Lower leg skin (tissue), 3 donors: ENCODE measurements at regions not wholly inside any gene's neighbourhood (a gene's known extent, or its start where the extent isn't known, plus 50 kb on each side); places are given as distances from the start of the nearest gene placed in this dataset.

Experiments used
- POLR2A ChIP-seq, 2 donors: fragments of 450-650 bp; IDR thresholded peaks; one replicate each; pipeline ENCODE4 v1.6.1; 2016 to 2017; ENCODE audit warnings: antibody characterized with exemption in 2 of 2, mild to moderate bottlenecking in 1 of 2, moderate library complexity in 1 of 2
- TF ChIP-seq, protein P1 (sequence below), 3 donors: fragments of 450-650 bp; IDR thresholded peaks; one replicate each; pipeline ENCODE4 v1.5.1; 2016; ENCODE audit warnings: antibody characterized with exemption in 3 of 3, mild to moderate bottlenecking in 3 of 3, moderate library complexity in 2 of 3

GRCh38 chr2:133927894-133928293 lies 326.0 kb upstream of the MGAT5 start:
- TF ChIP-seq, protein P1, sequence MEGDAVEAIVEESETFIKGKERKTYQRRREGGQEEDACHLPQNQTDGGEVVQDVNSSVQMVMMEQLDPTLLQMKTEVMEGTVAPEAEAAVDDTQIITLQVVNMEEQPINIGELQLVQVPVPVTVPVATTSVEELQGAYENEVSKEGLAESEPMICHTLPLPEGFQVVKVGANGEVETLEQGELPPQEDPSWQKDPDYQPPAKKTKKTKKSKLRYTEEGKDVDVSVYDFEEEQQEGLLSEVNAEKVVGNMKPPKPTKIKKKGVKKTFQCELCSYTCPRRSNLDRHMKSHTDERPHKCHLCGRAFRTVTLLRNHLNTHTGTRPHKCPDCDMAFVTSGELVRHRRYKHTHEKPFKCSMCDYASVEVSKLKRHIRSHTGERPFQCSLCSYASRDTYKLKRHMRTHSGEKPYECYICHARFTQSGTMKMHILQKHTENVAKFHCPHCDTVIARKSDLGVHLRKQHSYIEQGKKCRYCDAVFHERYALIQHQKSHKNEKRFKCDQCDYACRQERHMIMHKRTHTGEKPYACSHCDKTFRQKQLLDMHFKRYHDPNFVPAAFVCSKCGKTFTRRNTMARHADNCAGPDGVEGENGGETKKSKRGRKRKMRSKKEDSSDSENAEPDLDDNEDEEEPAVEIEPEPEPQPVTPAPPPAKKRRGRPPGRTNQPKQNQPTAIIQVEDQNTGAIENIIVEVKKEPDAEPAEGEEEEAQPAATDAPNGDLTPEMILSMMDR (IDR thresholded peaks at IDR 0.05), result no peak
- no peak for TF ChIP-seq POLR2A (IDR thresholded peaks at IDR 0.05)
